IPS-NIHi11 (cell line): ENCODE measurements at regions not wholly inside any gene's neighbourhood (a gene's known extent, or its start where the extent isn't known, plus 50 kb on each side); places are given as distances from the start of the nearest gene placed in this dataset.

Source experiments
- DNase-seq: peaks from one replicate; pipeline ENCODE4 v3.0.0; 2012; ENCODE audit warnings: mixed read lengths, low spot score

GRCh38 chr7:12741951-12742575, 54.6 kb downstream of the ARL4A start:
- no peak for DNase-seq

DNA sequence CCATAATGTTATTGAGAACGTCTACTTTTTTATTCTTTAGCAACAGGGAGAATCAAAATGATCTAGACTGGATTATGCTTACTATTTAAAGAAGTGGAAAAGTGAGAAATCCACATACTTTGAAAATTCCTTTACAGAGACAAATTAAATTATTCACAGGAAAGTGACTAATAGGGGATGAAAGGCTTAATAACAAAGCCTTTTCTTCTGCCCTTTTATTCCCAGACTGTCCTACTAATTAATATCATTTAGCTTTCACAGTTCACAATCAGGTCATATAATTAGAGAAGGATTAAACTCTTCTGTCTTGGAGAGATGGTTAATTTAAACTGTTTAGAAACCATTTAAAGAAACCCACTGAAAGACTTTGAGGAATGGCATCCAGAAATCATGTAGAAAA, 58.8 kb downstream of the ARL4A start:
- DNase-seq: no peak

- no peak for DNase-seq
Measured at GRCh38 chr7:12747687-12748306, 60.4 kb downstream of the ARL4A start.

DNA sequence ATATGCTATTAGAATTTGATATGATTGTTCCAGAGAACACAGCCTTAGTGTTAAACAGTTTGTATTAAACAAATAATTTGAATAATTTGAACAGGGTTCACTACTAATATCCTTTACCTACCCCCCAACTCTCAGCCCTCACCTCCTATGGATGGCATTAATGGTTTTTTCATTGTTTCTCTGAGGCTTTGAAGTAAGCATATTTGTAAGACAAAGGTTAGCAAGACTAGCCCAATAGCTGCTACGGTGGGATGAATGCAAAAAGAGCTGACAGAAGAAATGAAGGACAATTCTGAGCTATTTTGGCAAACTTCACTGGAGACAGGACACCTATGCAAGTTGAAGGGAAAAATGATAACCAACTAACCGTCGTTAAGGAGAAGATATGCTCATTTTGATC, 61.6 kb downstream of the ARL4A start:
- no peak for DNase-seq

DNA sequence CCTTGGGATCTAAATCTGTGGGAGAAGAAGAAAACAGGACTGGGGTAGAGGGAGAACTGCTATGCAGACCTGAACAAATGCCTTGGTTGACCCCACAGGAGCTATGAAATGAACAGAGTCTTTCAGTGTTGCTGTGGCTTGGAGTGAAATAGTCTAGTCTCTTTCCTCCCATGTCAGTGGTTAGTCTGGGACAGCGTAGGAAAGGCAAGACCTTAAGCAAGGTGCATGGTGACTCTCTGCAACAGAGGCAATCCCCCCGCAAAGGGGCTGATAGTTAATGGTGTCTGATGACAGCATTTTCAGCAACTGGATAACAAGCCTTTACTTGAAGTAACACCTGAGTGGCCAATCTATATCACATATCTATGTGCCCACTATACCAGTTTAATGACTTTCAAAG, 62.3 kb downstream of the ARL4A start:
- no peak for DNase-seq

DNA sequence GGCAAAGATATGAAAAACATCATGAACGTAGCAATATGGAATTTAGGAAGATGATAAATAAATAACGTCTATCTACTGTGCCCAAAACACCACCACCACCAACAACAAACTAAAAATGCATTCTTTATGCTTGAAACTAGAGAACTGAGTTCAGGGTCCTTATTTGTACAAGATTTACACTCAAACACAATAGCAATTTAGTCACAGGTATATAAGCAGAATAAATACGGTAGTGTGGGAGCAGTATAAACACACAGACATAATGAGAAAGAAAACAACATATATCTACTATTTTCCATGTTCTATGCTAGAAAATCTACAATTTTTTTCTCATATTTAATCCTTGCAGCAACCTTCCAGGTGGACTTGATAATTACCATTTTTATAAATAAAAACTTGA, 64.3 kb downstream of the ARL4A start:
- DNase-seq: no peak

GRCh38 chr7:12754179-12754578, 66.7 kb downstream of the ARL4A start:
- no peak for DNase-seq

DNA sequence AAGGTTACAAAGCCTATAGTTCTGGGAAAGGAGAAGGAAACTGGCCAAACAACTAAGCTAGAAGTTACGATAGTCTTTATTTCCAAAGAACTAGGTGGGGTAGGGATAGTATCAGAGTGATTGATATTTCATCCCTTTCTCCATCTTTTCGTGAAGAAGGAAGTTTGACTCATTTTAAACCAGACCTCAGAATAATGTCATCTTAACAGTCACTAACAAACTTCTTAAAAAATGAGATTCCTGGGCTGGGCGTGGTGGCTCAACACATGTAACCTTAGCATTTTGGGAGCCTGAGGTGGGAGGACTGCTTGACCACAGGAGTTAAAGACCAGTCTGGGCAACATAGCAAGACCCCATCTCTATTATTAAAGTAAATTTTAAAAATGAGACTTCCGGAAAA, 69.4 kb downstream of the ARL4A start:
- DNase-seq: no peak

DNA sequence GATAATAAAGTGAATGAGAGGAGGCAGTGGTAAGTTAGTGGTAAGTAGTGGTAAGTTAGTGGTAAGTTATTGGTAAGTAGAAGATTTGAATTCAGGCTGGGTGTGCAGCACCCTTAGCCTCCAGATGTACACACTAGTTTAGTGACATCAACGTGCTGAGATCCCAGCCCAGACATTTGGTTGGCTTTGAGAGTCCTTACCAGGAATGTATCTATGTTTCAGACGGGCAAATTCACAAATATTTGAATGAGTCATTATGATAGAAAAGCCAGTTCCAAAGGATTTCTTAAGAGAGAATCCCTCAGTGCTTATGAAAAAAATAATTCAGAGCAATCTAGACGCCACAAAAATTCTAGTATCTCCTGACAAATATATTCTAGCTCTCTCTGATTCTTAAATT, 70.0 kb downstream of the ARL4A start:
- no peak for DNase-seq

GRCh38 chr7:12759151-12759550, 71.7 kb downstream of the ARL4A start:
- DNase-seq: no peak

- DNase-seq: no peak
Measured at GRCh38 chr7:12761111-12761510, 73.7 kb downstream of the ARL4A start.

DNA sequence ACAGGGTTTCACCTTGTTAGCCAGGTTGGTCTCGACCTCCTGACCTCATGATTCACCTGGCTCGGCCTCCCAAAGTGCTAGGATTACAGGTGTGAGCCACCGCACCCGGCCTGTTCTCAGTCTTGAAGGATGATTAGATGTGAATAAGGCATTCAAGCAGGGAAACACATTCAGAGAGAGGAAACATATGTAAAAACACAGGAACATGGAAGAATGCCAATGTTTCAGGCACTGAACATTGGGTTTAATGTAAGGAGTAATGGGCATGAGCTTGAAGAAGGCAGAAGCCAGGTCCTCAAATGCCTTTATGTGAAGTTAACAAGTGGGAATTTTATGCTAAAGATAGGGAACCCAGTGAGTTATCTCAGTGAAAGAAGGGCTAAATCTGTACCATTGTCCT, 74.3 kb downstream of the ARL4A start:
- DNase-seq: no peak

GRCh38 chr7:12764458-12764891, 77.0 kb downstream of the ARL4A start:
- no peak for DNase-seq

GRCh38 chr7:12765431-12766100, 78.1 kb downstream of the ARL4A start:
- no peak for DNase-seq

DNA sequence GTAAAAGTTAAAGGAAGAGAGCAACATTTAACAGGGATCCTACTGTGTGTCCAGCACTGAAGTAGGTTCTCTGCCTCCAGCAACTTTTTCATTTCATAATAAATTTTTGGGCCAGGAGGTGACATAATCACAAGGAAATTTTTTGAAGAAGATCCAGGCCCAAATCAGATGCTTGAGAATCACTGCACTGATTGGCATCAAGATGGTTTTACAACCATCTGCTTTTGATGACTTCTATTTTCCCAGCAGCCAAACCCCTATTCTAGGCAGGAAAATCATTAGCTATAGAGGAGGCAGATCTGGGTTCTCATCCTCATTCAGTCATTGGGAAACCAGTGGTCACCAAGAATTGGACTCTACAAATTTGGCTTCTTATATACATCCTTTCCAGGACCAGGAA, 79.0 kb downstream of the ARL4A start:
- DNase-seq: no peak

DNA sequence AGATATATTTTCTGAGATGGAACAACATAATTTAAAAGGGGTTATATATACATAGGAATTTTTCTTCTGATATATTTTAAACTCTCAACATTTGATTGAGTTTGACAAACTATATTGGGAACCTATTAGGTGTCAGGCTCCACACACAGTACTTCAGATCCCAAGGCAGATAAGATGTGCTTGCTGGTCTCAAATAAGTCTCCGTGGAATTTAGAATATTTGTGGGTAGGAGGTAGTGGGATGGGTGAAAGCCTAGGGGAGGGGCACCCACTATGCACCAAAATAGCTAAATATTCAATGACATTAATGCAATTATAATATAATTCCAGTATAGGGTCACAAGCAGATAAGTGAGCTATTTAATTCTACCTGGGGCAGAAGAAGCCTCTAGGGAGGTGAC, 81.5 kb downstream of the ARL4A start:
- no peak for DNase-seq

DNA sequence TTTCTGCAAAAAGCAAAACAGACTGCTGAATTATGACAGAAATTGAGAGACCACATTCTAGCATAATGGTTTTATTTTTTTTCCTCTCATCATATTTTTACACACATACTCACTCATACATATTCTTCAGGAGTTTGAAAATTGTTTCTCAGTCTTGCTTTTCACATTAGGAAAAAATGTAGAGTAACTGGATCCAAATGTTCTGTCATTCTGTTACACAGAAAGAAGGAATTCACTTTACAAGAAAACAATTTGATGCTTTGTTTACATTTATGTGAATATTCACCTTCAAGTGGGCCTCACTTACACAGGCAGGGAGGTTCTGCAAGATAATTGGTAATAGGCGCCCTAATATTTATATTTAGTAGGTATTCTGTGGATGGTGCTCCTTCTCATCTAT, 82.0 kb downstream of the ARL4A start:
- no peak for DNase-seq

- no peak for DNase-seq
Measured at GRCh38 chr7:12770227-12770975, 83.0 kb downstream of the ARL4A start.

- peak; percentile 30 for DNase-seq
Measured at GRCh38 chr7:12771378-12771877, 84.0 kb downstream of the ARL4A start.

DNA sequence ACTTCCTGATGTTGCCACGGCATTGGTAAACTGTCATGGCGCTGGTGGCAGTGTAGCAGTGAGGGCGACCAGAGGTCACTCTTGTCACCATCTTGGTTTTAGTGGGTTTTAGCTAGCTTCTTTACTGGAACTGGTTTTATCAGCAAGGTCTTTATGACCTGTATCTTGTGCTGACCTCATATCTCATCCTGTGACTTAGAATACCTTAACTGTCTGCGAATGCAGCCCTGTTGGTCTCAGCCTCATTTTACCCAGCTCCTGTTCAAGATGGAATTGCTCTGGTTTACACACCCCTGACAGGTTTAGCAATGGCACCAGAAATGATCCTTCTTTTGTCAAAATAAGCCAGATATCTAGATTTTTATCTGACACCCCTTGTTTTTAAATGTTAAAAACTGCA, 85.3 kb downstream of the ARL4A start:
- DNase-seq: no peak

- no peak for DNase-seq
Measured at GRCh38 chr7:12777257-12777656, 89.8 kb downstream of the ARL4A start.

DNA sequence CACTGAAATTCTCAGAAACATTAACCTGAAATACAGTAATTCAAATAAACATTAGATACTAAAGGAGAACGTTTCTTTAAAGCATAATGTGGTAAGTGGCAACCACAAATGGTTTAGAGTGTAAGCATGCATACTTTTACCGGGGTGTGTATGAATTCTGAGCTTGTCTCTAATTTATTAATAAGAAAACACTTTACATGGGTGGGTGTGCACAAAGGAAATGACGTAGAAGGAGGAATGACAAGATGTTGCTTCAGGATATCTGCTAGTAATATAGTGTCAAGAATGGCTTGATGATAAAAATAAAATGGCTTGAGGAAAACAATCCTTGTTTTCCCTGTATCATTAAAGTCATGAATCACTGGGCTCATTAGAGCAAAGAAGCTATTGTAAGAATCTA, 92.5 kb downstream of the ARL4A start:
- DNase-seq: no peak
